Stomach (tissue), 8 donors: ENCODE measurements at regions not wholly inside any gene's neighbourhood (a gene's known extent, or its start where the extent isn't known, plus 50 kb on each side); places are given as distances from the start of the nearest gene placed in this dataset.

Experiments
- DNase-seq, 2 donors: peaks; one replicate each; pipeline versions ENCODE4 v3.0.0 to v3.0.0-alpha.2; 2013 to 2019
- H3K27ac ChIP-seq, 5 donors: fragments of 200-600 bp in 4 of 5; sonication (generic) in 4 of 5; one replicate each; pipeline ENCODE4 v1.5.1; 2013 to 2019; ENCODE audit warnings: mild to moderate bottlenecking in 1 of 5, moderate library complexity in 1 of 5
- H3K27me3 ChIP-seq, 3 donors: fragments of 200-600 bp; sonication (generic); one replicate each; pipeline ENCODE4 v1.5.1; 2017 to 2019; ENCODE audit warnings: mixed run types in 1 of 3
- H3K36me3 ChIP-seq, 4 donors: fragments of 200-600 bp; sonication (generic); 1 replicate in 3 of 4; 2 replicates in 1 of 4; pipeline ENCODE4 v1.5.1; 2016 to 2019
- H3K4me1 ChIP-seq, 4 donors: fragments of 200-600 bp; sonication (generic); one replicate each; pipeline ENCODE4 v1.5.1; 2016 to 2019
- H3K4me3 ChIP-seq, 4 donors: fragments of 200-600 bp; sonication (generic) in 3 of 4; one replicate each; pipeline ENCODE4 v1.5.1; 2016 to 2019; ENCODE audit warnings: mild to moderate bottlenecking in 1 of 4
- H3K9me3 ChIP-seq, 4 donors: fragments of 200-600 bp; sonication (generic); one replicate each; pipeline ENCODE4 v1.5.1; 2016 to 2019
- CTCF ChIP-seq, 7 experiments: fragments of 450-650 bp in 4 of 7; fragments of 200-600 bp in 3 of 7; sonication (generic) in 3 of 7; IDR thresholded peaks; one replicate each; pipeline ENCODE4 v1.5.1; 2016 to 2019; ENCODE audit warnings: antibody characterized with exemption in 7 of 7, control low read depth in 2 of 7, mild to moderate bottlenecking in 1 of 7
- EP300 ChIP-seq: sonication (generic); formaldehyde crosslinking; IDR thresholded peaks from one replicate; pipeline ENCODE4 v1.6.1; 2017; ENCODE audit warnings: antibody characterized with exemption
- POLR2A ChIP-seq, 4 donors: fragments of 450-650 bp; IDR thresholded peaks; one replicate each; pipeline ENCODE4 v1.6.1; 2016; ENCODE audit warnings: antibody characterized with exemption in 4 of 4, control low read depth in 2 of 4, mild to moderate bottlenecking in 1 of 4, moderate library complexity in 1 of 4
- POLR2AphosphoS5 ChIP-seq, 3 donors: sonication (generic); formaldehyde crosslinking; IDR thresholded peaks; one replicate each; pipeline ENCODE4 v1.6.1; 2016; ENCODE audit warnings: antibody characterized with exemption in 3 of 3
- WGBS, 5 donors: extraction: QIAGEN DNeasy Blood & Tissue Kit in 3 of 5; methylation state at CpG; one replicate each; pipeline versions ENCODE4 v1.1.5 to v1.1.7; 2013 to 2018; 5-methylcytosine and 5-hydroxymethylcytosine counted together
- intact Hi-C: fragments of 100-400 bp; cut with DNase I; formaldehyde crosslinking; loops from one replicate; pipeline ENCODE4 v1.15.1; 2023; ENCODE audit warnings: low total_unique reads
- donor health status: healthy with polysubstance abuse.
- donor health status: Bipolar disorder and iron deficiency.
- donor health status: healthy.

DNA sequence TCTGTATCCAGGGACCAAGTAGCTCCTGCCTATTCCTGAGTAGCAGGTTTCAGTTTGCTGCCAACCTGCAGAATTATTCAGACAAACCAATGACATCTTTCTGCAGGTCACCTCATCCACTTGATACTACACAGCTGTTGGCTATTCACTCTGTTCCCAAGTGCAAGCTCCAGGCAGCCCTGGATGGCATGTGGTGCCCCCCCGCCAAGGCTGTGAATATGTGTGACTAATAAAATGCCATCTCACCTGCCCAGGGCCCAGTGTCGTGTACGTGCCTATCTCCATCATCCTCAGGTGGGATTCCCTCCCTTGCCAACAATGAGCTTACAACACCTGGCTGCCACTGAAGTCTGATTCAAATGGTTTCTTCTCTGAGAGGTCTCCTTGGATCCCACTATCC is 125.8 kb downstream of the RAB11FIP2 start:
- H3K4me1 ChIP-seq = no peaks in the 10 kb centered on the region
- no peak overlapping the region for H3K27ac ChIP-seq
- H3K36me3 ChIP-seq = no peaks in the 10 kb centered on the region
- H3K4me3 ChIP-seq = no peak overlapping the region
- DNase-seq = no peak
- H3K27me3 ChIP-seq = peaks cover 0 to 13% (median 0%) of the 10 kb centered on the region in 3 donors
- intact Hi-C loops = no loop called here
- no peak for TF ChIP-seq POLR2A (IDR thresholded peaks at IDR 0.05)
- no peak for TF ChIP-seq EP300
- TF ChIP-seq CTCF (IDR thresholded peaks at IDR 0.05) = no peak
- TF ChIP-seq POLR2AphosphoS5 (IDR thresholded peaks at IDR 0.05) = no peak
- 83 to 94% (median 89%) methylated on average over 3 of the region's 3 CpGs for WGBS, 5 donors
- H3K9me3 ChIP-seq = no peaks in the 10 kb centered on the region

DNA sequence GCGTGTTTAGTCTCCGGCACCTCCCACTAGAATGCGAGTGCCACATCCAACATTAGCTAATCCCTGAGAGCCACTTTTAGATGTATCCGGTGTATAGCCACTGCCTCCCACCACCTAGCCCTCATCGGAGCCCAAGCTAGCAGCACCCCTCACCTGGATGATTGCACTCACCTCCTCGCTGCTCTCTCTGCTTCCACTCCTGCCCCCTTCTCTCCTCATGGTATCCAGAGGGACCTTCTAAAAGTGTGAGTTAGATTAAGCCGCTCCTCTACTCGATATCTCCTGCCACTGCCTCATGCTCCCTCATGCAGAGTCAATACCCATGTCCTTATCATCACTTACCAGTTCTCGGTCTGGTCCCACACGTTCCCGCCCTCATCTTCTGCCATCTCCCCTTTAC is 125.3 kb downstream of the RAB11FIP2 start:
- intact Hi-C loops = no loop called here
- no peak for TF ChIP-seq POLR2A (IDR thresholded peaks at IDR 0.05)
- TF ChIP-seq POLR2AphosphoS5 (IDR thresholded peaks at IDR 0.05) = no peak
- TF ChIP-seq CTCF (IDR thresholded peaks at IDR 0.05) = no peak
- TF ChIP-seq EP300 = no peak
- H3K36me3 ChIP-seq = no peaks in the 10 kb centered on the region
- WGBS, 5 donors = 81 to 87% (median 84%) methylated on average over 11 of the region's 11 CpGs
- H3K27me3 ChIP-seq = peaks cover 0 to 13% (median 0%) of the 10 kb centered on the region in 3 donors
- no peak for DNase-seq
- H3K9me3 ChIP-seq = no peaks in the 10 kb centered on the region
- no peaks in the 10 kb centered on the region for H3K4me1 ChIP-seq
- H3K4me3 ChIP-seq = no peak overlapping the region
- H3K27ac ChIP-seq = no peak overlapping the region

DNA sequence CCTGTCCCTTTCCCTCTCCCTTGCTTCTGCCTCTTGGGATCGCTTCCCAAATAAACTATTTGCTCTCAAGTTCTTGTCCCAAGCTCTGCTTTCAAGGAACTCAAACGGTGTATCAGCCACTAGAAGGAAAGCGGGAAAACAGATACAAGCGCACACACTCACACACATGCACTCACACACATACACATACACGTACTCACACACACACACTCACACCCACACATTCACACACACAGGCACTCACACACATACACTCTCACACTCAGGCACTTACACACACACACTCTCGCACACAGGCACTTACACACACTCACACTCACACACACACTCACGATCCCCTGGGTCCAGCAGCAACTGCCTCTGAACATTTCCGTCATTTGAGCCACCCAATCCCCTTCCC is 121.9 kb downstream of the RAB11FIP2 start:
- H3K36me3 ChIP-seq = no peaks in the 10 kb centered on the region
- no peak overlapping the region for H3K27ac ChIP-seq
- H3K4me1 ChIP-seq = no peaks in the 10 kb centered on the region
- WGBS, 5 donors = 85 to 91% (median 89%) methylated on average over 8 of the region's 8 CpGs
- peaks cover 0 to 22% (median 0%) of the 10 kb centered on the region in 3 donors for H3K27me3 ChIP-seq
- intact Hi-C loops = no loop called here
- H3K9me3 ChIP-seq = no peaks in the 10 kb centered on the region
- TF ChIP-seq POLR2A (IDR thresholded peaks at IDR 0.05) (no peak), EP300 (no peak), POLR2AphosphoS5 (IDR thresholded peaks at IDR 0.05) (no peak), CTCF (IDR thresholded peaks at IDR 0.05) (no peak)
- no peak for DNase-seq
- no peak overlapping the region for H3K4me3 ChIP-seq

- WGBS, 5 donors = 87 to 93% (median 91%) methylated on average over 6 of the region's 6 CpGs
Observed at GRCh38 chr10:117925369-117925768, 121.4 kb downstream of the RAB11FIP2 start.

More at GRCh38 chr10:117925369-117925768, 121.4 kb downstream of the RAB11FIP2 start:
- Histone ChIP-seq H3K4me3 (no peak overlapping the region), H3K4me1 (no peaks in the 10 kb centered on the region), H3K27ac (no peak overlapping the region), H3K36me3 (no peaks in the 10 kb centered on the region), H3K9me3 (no peaks in the 10 kb centered on the region), H3K27me3 (peaks cover 0 to 23% (median 0%) of the 10 kb centered on the region in 3 donors)
- no peak for DNase-seq
- intact Hi-C loops = no loop called here
- no peak for TF ChIP-seq CTCF (IDR thresholded peaks at IDR 0.05)
- TF ChIP-seq POLR2AphosphoS5 (IDR thresholded peaks at IDR 0.05) = no peak
- no peak for TF ChIP-seq EP300
